LNCAP (cell line): ENCODE measurements at regions not wholly inside any gene's neighbourhood (a gene's known extent, or its start where the extent isn't known, plus 50 kb on each side); places are given as distances from the start of the nearest gene placed in this dataset.

Experiments
- TF ChIP-seq, protein P1 (sequence below): fragments of 450-650 bp; IDR thresholded peaks from 2 replicates; pipeline ENCODE4 v1.5.1; 2017; ENCODE audit warnings: mild to moderate bottlenecking

GRCh38 chr20:60455272-60455671, 497.0 kb downstream of the CDH26 start:
- TF ChIP-seq, protein P1, sequence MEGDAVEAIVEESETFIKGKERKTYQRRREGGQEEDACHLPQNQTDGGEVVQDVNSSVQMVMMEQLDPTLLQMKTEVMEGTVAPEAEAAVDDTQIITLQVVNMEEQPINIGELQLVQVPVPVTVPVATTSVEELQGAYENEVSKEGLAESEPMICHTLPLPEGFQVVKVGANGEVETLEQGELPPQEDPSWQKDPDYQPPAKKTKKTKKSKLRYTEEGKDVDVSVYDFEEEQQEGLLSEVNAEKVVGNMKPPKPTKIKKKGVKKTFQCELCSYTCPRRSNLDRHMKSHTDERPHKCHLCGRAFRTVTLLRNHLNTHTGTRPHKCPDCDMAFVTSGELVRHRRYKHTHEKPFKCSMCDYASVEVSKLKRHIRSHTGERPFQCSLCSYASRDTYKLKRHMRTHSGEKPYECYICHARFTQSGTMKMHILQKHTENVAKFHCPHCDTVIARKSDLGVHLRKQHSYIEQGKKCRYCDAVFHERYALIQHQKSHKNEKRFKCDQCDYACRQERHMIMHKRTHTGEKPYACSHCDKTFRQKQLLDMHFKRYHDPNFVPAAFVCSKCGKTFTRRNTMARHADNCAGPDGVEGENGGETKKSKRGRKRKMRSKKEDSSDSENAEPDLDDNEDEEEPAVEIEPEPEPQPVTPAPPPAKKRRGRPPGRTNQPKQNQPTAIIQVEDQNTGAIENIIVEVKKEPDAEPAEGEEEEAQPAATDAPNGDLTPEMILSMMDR = no peak

GRCh38 chr20:60459212-60459611, 501.0 kb downstream of the CDH26 start:
- TF ChIP-seq, protein P1 = no peak

GRCh38 chr20:60461993-60462392, 503.8 kb downstream of the CDH26 start:
- TF ChIP-seq, protein P1 = no peak

DNA sequence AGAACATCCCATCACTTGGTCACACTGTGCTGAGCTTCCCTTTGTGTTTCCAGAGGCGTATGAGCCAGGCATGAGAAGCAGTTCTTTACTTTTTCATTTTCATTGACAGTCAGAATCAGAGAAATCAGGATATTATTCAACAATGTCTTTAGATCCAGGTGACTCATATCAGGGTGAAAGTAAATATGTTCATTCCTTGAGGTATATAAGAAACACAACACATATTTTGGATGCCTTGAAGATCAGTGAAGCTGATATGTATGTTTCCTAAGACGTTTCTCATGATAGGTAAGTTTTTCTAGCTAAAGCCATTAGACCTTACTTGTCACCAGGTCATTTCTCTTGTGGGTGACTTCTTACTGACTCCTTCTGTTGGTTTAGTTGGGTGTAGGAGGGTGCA, 505.6 kb downstream of the CDH26 start:
- TF ChIP-seq, protein P1 = no peak

DNA sequence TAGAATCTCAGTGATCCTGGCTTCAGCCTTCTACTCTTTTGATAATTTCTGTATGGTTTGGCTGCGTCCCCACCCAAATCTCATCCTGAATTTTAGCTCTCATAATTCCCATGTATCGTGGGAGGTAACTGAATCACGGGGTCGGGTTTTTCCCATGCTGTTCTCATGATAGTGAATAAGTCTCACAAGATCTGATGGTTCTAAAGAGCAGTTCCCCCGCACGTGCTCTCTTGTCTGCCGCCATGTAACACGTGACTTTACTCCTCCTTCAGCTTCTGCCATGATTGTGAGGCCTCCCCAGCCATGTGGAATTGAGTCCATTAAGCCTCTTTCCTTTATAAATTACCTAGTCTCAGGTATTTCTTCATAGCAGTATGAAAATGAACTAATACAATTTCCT, 507.2 kb downstream of the CDH26 start:
- TF ChIP-seq, protein P1 = no peak

DNA sequence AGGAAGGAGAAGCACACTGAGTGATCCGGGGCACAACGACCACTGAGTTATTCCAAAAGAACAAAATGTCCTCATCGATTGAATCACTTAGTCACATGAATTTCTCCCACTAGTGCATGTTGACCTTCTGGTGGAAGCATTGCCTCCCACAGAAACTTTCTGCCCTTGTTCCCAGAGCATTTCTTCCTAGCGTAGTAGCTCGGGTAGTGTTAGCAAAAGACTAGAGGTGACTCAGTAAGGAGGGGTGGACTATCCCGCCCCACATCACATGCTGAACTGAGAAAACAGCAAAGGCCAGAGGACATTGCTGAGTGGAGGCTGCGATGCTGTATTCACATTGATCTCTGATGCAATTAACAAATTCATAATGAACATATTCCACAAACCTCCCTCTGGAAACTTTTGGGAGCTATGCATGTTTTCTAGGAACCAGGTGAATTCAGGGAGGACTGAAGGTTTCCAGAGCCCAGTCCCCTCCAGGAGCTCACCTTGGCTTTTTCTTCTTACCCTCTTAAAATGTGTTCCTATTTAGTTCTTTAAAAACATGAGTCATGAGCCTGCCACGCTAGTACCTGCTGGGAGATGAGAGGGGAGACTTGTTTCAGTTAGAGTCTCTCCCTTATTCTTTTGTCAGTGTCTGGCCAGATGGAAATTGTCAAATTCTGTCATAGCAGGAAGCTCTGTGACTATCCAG, 507.9 kb downstream of the CDH26 start:
- TF ChIP-seq, protein P1 = no peak

DNA sequence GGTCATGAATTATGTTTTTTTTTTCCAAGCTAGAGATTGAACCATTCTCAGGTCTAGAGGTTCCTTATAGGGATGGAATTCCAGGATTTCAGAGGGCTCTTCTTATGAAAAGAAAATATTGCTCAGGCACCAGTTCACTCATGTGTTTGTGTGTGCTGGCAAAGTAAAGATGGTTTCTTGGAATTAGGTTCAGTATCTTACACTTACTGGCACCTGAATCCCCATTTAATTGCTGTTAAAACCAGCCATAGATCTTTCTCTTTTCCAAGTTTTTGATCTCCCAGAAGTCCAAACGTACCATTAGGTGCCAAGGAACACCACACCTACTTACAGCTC, 508.4 kb downstream of the CDH26 start:
- TF ChIP-seq, protein P1 = no peak

DNA sequence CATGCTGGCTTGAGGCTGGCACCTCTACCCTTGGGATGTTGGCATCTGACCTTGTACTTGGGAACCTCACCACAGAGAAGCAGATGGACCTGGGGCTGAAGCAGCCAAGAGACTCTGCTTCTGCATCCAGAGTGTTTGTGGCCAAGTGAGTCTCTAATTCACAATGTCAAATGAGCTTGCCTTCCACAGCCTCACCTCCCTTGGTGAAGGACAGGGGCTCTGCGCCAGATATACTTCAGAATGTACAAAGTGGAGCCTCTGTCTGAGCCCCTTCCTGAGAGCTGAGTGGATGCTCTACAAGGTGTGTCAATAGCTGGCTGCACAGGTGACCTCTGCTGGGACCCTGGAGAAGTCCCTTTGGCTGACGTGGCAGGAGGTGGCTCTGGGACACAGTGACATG, 508.9 kb downstream of the CDH26 start:
- TF ChIP-seq, protein P1 = no peak
